Stimulated activated CD4-positive, alpha-beta T cell treated with anti-CD3 and anti-CD28 coated beads, Interleukin-15, amount 100 ng/mL, for 24 hours (primary cell): ENCODE measurements at regions not wholly inside any gene's neighbourhood (a gene's known extent, or its start where the extent isn't known, plus 50 kb on each side); places are given as distances from the start of the nearest gene placed in this dataset.

ENCODE experiments used
- DNase-seq: peaks from one replicate; pipeline ENCODE4 v3.0.0-alpha.2; 2020

- DNase-seq: no peak
Observed at GRCh38 chr9:69955536-69956355, 87.9 kb upstream of the MAMDC2 start.

- no peak for DNase-seq
Observed at GRCh38 chr9:69961843-69962242, 81.8 kb upstream of the MAMDC2 start.

- DNase-seq: no peak
Observed at GRCh38 chr9:69963803-69964202, 79.8 kb upstream of the MAMDC2 start.

DNA sequence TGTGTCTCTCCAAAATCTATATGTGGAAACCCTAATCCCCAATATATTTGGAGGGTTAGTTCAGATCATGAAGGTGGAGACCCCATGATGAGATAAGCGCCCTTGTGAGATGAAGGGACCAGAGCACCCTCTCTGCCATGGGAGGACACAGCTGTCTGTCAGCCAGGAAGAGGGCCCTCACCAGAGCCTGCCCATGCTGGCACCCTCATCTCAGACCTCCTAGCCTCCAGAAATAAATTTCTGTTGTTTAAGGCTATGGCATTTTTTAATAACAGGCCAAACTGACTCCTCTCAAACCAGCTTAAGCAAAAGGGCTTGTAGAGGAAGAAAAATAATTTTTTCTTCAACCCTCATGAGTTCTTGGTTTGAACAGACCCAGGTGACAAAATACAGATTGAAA is 79.2 kb upstream of the MAMDC2 start:
- DNase-seq: no peak

DNA sequence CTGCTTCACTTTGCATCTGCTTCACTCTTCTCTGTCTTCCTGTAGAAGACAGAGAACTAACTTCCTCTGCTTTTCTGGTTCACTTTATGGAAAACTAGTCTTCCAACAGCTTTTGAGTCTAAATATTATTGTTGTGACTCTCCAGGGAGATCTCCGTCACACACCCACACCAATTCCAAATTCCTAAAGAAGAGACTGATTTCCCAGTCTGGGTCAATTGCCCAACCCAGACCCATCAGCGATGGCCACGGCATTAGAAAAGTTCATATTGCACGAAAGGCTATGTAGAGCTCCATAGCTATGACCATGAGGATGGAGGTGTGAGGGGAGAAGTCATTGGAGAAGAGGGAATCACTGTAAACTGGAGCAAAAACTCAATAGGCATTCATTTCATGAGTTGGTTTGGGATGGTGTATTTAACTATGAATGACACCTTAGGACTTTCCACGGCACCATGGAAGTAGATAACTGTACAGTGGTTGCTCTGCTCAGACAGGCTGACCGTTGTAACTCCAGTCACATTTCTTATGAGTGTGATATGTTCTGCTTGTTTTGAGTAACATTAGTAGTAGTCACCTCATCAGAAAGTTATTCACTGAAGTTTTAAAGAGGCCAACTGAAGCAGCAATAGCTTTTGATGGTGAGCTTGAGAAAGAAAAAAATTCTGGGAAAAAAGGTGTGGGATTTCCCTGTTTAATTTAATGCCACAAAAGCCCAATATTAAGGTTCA is 78.1 kb upstream of the MAMDC2 start:
- no peak for DNase-seq

- DNase-seq: no peak
Observed at GRCh38 chr9:69967344-69967743, 76.3 kb upstream of the MAMDC2 start.

- DNase-seq: no peak
Observed at GRCh38 chr9:69970001-69970533, 73.6 kb upstream of the MAMDC2 start.

- peak; percentile 67 for DNase-seq
Observed at GRCh38 chr9:69971643-69972449, 71.8 kb upstream of the MAMDC2 start.

- no peak for DNase-seq
Observed at GRCh38 chr9:69975681-69976080, 68.0 kb upstream of the MAMDC2 start.

- no peak for DNase-seq
Observed at GRCh38 chr9:69976152-69976551, 67.5 kb upstream of the MAMDC2 start.

GRCh38 chr9:69980041-69980440 is 63.6 kb upstream of the MAMDC2 start:
- DNase-seq: no peak

GRCh38 chr9:69980591-69980990 is 63.1 kb upstream of the MAMDC2 start:
- DNase-seq: no peak

- no peak for DNase-seq
Observed at GRCh38 chr9:69981686-69982445, 61.8 kb upstream of the MAMDC2 start.

GRCh38 chr9:69984831-69985230 is 58.8 kb upstream of the MAMDC2 start:
- DNase-seq: no peak

GRCh38 chr9:69985971-69986370 is 57.7 kb upstream of the MAMDC2 start:
- DNase-seq: no peak

- no peak for DNase-seq
Observed at GRCh38 chr9:69986970-69987369, 56.7 kb upstream of the MAMDC2 start.

- DNase-seq: no peak
Observed at GRCh38 chr9:69987457-69987856, 56.2 kb upstream of the MAMDC2 start.

DNA sequence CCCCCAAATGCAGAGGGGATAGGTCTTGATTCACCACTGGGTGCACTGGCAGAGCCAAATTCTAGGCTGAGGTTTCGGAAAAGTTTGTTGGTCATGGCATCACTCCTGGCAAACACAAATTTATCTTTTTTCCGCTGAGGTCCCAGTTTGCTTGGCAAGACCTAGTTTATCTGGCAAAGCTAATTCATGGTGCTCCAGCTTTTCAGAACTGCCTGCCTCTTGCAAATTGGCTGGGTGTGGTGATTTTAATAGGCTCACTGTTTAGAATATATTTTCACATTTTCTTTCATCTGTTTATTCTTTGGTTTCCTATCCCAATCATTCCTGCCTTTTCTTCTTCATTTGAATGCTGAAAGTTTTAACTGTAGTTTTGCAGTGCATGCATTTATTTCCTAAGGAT is 50.5 kb upstream of the MAMDC2 start:
- no peak for DNase-seq
